ENCODE measurements at regions not wholly inside any gene's neighbourhood (a gene's known extent, or its start where the extent isn't known, plus 50 kb on each side); places are given as distances from the start of the nearest gene placed in this dataset.

DNA sequence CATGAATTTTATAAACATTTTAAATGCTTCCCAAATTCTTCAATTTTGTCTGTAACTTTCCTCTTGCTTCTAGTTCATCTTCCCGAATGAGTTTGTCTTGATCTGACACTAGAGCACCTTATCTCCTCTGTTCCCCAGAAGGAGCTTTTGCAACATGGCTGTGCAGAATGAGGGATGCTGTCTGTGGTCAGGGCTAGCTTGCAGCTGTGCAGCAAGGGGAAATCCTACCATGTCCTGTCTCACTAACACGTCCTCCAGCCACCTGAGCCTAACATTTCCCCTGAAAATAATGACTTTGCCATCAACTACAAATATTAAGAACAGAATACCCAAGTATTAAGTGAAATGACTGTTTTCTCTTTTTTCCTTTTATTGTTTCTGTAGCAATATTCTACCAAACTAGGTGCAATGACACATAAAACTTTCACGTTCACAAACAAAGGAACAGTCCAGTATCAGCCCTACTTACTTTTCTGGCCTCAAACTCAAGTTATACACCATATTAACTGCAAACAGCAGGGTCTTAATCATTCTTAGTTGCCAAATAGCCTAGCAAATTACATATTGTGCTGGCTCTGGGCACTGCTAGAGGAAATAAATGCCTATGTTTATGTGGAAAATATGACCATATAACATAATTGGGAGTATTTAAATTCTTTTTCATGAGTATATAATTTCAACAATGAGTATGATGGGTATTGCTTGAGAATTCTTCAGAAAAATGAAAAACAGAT, 423.3 kb downstream of the CMPK2 start:
- Histone ChIP-seq H3K27ac (ENCODE audit: low read depth, low read length) (no peak overlapping the region), H3K9ac (ENCODE audit: low read depth in 1 of 2, low read length in 2 of 2) (no peak overlapping the region), H3K36me3 (ENCODE audit: control insufficient read depth in 1 of 2, insufficient read depth in 2 of 2, low read length in 2 of 2) (no peaks in the 10 kb centered on the region), H3K4me1 (ENCODE audit: control insufficient read depth in 1 of 2, insufficient read depth in 2 of 2, low read length in 2 of 2) (peaks cover 0 to 9% of the 10 kb centered on the region in 2 donors), H3K27me3 (ENCODE audit: control insufficient read depth in 1 of 2, insufficient read depth in 2 of 2, low read length in 2 of 2) (no peaks in the 10 kb centered on the region), H3K4me3 (ENCODE audit: low read depth in 1 of 2, low read length in 2 of 2) (no peak overlapping the region), H3K9me3 (ENCODE audit: control insufficient read depth in 1 of 2, low read length in 2 of 2) (no peaks in the 10 kb centered on the region)

DNA sequence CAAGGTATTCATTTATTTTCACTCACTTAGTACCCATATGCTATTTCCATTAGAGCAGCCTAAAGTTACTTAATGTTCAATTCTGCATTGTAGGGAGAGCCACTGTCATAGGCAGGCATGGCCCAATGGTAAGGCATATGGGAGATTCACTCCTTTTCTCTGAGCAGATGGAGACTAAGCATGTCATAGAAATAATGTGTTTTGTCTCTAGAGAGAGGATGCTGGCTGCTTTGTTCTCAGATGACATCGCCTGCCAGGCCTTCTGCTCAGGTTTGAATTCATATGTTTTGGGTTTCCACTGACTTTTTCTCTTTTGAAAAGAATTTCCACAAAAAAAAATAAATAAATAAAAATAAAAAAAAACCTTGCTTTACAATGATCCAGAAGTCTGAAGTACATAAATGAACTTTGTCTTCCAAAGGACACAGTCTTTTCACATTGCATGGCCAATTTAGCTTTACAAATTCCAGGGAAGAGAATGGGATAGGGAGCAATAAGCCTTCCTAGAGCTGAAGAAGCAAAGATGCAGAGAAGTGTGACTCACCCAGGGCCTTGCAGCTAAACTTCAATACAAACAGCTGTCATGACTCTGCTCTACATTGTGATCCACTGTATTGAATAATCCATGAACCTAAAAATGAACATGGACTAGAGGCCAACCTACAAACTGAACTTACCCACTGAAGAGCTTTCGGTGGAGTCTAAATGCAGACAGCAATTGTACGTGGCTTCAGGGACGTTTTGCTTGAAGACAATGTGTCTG, 422.5 kb downstream of the CMPK2 start:
- peaks cover 0 to 9% of the 10 kb centered on the region in 2 donors for H3K4me1 ChIP-seq (ENCODE audit: control insufficient read depth in 1 of 2, insufficient read depth in 2 of 2, low read length in 2 of 2)
- H3K9me3 ChIP-seq (ENCODE audit: control insufficient read depth in 1 of 2, low read length in 2 of 2) = no peaks in the 10 kb centered on the region
- H3K27me3 ChIP-seq (ENCODE audit: control insufficient read depth in 1 of 2, insufficient read depth in 2 of 2, low read length in 2 of 2) = no peaks in the 10 kb centered on the region
- H3K4me3 ChIP-seq (ENCODE audit: low read depth in 1 of 2, low read length in 2 of 2) = no peak overlapping the region
- H3K36me3 ChIP-seq (ENCODE audit: control insufficient read depth in 1 of 2, insufficient read depth in 2 of 2, low read length in 2 of 2) = no peaks in the 10 kb centered on the region
- H3K9ac ChIP-seq (ENCODE audit: low read depth in 1 of 2, low read length in 2 of 2) = no peak overlapping the region
- H3K27ac ChIP-seq (ENCODE audit: low read depth, low read length) = no peak overlapping the region

DNA sequence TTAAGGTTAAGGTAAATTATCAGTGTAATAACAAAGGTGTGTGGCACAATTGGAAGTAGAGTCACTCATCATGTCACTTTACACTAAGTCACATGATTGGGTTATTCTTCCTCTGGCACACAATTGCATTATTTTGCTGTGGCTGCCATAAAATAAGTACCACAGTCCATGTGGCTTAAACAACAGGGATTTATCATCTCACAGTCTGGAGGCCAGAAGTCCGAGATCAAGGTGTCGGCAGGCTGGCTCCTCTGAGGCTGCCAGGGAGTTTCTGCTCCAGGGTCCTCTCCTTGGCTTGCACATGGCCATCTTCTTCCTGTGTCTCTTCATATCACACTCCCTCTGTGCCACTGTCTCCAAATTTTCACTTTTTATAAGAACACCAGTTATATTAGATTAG, 421.2 kb downstream of the CMPK2 start:
- no peaks in the 10 kb centered on the region for H3K27me3 ChIP-seq (ENCODE audit: control insufficient read depth in 1 of 2, insufficient read depth in 2 of 2, low read length in 2 of 2)
- H3K9ac ChIP-seq (ENCODE audit: low read depth in 1 of 2, low read length in 2 of 2) = no peak overlapping the region
- H3K27ac ChIP-seq (ENCODE audit: low read depth, low read length) = no peak overlapping the region
- no peak overlapping the region for H3K4me3 ChIP-seq (ENCODE audit: low read depth in 1 of 2, low read length in 2 of 2)
- no peaks in the 10 kb centered on the region for H3K36me3 ChIP-seq (ENCODE audit: control insufficient read depth in 1 of 2, insufficient read depth in 2 of 2, low read length in 2 of 2)
- peaks cover 0 to 9% of the 10 kb centered on the region in 2 donors for H3K4me1 ChIP-seq (ENCODE audit: control insufficient read depth in 1 of 2, insufficient read depth in 2 of 2, low read length in 2 of 2)
- H3K9me3 ChIP-seq (ENCODE audit: control insufficient read depth in 1 of 2, low read length in 2 of 2) = no peaks in the 10 kb centered on the region

DNA sequence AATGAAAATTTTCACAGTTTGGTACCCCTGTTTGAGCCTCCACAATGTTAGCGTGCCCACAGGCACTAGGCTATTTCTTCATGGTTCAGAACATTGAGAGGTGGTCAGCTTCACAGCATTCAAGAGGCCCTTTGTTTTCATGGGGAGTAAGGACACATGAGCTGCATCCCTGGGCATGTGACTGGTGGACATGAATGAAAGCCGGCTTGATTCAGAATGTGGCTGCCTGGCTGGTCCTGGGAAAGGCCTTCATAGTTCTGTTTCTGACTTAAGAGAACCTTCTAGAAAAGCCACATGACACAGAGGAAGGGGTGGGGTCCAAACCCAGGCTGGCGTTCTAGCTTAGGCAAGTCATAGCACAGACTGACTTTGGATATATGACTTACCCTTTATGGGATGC, 420.6 kb downstream of the CMPK2 start:
- no peaks in the 10 kb centered on the region for H3K9me3 ChIP-seq (ENCODE audit: control insufficient read depth in 1 of 2, low read length in 2 of 2)
- no peak overlapping the region for H3K4me3 ChIP-seq (ENCODE audit: low read depth in 1 of 2, low read length in 2 of 2)
- H3K9ac ChIP-seq (ENCODE audit: low read depth in 1 of 2, low read length in 2 of 2) = no peak overlapping the region
- H3K27me3 ChIP-seq (ENCODE audit: control insufficient read depth in 1 of 2, insufficient read depth in 2 of 2, low read length in 2 of 2) = no peaks in the 10 kb centered on the region
- peaks cover 0 to 9% of the 10 kb centered on the region in 2 donors for H3K4me1 ChIP-seq (ENCODE audit: control insufficient read depth in 1 of 2, insufficient read depth in 2 of 2, low read length in 2 of 2)
- no peaks in the 10 kb centered on the region for H3K36me3 ChIP-seq (ENCODE audit: control insufficient read depth in 1 of 2, insufficient read depth in 2 of 2, low read length in 2 of 2)
- no peak overlapping the region for H3K27ac ChIP-seq (ENCODE audit: low read depth, low read length)

DNA sequence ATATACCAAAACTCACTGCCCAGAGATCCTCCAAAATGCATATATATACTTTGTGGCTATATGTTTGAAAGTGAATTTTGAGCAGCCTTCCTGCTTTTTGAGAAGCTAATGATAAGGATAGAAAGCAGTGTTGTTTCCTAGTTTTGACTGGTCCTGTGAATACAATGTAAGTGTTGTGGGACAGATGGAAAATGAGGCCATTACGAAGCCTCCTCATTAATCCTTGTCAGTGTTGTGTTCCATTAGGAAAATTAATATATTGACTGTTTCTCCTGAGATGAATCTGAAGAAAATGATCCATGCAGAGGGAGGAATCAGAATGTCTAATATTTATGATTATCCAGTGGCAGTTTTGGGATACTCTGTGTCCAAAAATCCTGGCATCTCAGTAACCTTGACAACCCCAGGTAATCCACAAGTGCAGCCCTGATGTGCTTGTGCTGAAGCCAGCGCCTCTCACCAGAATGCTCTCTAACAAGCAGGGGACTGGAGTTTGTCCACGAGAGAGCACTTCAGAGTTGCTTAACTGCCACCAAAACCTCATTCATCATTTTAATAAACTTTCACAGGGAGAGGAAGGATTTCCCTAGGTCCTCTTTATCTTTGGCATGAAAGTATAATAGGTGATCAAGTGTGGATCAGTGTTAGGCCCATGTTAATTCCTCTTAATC, 418.6 kb downstream of the CMPK2 start:
- Histone ChIP-seq H3K27ac (ENCODE audit: low read depth, low read length) (no peak overlapping the region), H3K9me3 (ENCODE audit: control insufficient read depth in 1 of 2, low read length in 2 of 2) (no peaks in the 10 kb centered on the region), H3K4me3 (ENCODE audit: low read depth in 1 of 2, low read length in 2 of 2) (no peak overlapping the region), H3K36me3 (ENCODE audit: control insufficient read depth in 1 of 2, insufficient read depth in 2 of 2, low read length in 2 of 2) (no peaks in the 10 kb centered on the region), H3K9ac (ENCODE audit: low read depth in 1 of 2, low read length in 2 of 2) (no peak overlapping the region), H3K27me3 (ENCODE audit: control insufficient read depth in 1 of 2, insufficient read depth in 2 of 2, low read length in 2 of 2) (no peaks in the 10 kb centered on the region), H3K4me1 (ENCODE audit: control insufficient read depth in 1 of 2, insufficient read depth in 2 of 2, low read length in 2 of 2) (peaks cover 0 to 9% of the 10 kb centered on the region in 2 donors)

DNA sequence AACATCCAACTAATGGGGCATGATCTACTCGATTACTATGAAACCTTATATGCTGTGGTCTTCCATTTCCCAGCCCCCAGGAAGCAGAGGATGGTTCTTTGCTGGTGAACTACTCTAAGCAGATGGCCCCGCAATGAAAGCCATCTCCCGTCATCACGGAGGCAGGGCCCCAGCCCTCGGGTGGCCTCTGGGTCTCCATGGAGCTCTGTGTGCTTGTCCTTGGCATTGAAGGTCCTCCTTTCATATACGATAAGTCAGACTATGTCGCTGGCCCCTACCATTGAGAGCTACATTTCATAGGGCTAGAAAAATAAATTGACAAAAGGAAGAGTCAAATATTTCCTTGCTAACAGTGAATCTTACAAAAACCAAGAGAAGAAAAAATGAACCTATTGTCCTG, 416.8 kb downstream of the CMPK2 start:
- H3K4me3 ChIP-seq (ENCODE audit: low read depth in 1 of 2, low read length in 2 of 2) = no peak overlapping the region
- H3K4me1 ChIP-seq (ENCODE audit: control insufficient read depth in 1 of 2, insufficient read depth in 2 of 2, low read length in 2 of 2) = peaks cover 0 to 9% of the 10 kb centered on the region in 2 donors
- H3K9ac ChIP-seq (ENCODE audit: low read depth in 1 of 2, low read length in 2 of 2) = no peak overlapping the region
- no peaks in the 10 kb centered on the region for H3K9me3 ChIP-seq (ENCODE audit: control insufficient read depth in 1 of 2, low read length in 2 of 2)
- H3K27me3 ChIP-seq (ENCODE audit: control insufficient read depth in 1 of 2, insufficient read depth in 2 of 2, low read length in 2 of 2) = no peaks in the 10 kb centered on the region
- no peak overlapping the region for H3K27ac ChIP-seq (ENCODE audit: low read depth, low read length)
- H3K36me3 ChIP-seq (ENCODE audit: control insufficient read depth in 1 of 2, insufficient read depth in 2 of 2, low read length in 2 of 2) = no peaks in the 10 kb centered on the region

DNA sequence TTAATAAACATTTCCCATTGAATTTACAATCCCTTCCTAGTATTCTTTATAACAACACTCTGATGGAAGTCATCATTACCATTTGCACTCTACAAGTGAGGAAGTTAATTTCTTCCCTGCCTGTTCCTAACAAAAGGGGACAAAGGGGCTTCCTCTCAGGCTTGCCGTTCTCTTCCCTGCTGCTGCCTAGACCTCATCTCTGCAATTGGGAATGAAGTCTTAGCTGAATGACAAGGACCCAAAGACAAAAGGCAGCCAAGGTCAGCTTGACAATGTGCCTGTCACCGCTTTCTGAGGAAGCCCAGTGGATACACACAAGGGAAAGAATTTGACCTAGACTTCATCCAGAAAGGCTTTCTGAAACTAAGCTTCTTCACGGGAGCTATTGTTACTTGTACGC, 416.4 kb downstream of the CMPK2 start:
- Histone ChIP-seq H3K9me3 (ENCODE audit: control insufficient read depth in 1 of 2, low read length in 2 of 2) (no peaks in the 10 kb centered on the region), H3K4me3 (ENCODE audit: low read depth in 1 of 2, low read length in 2 of 2) (no peak overlapping the region), H3K4me1 (ENCODE audit: control insufficient read depth in 1 of 2, insufficient read depth in 2 of 2, low read length in 2 of 2) (peaks cover 0 to 9% of the 10 kb centered on the region in 2 donors), H3K9ac (ENCODE audit: low read depth in 1 of 2, low read length in 2 of 2) (no peak overlapping the region), H3K27me3 (ENCODE audit: control insufficient read depth in 1 of 2, insufficient read depth in 2 of 2, low read length in 2 of 2) (no peaks in the 10 kb centered on the region), H3K36me3 (ENCODE audit: control insufficient read depth in 1 of 2, insufficient read depth in 2 of 2, low read length in 2 of 2) (no peaks in the 10 kb centered on the region), H3K27ac (ENCODE audit: low read depth, low read length) (no peak overlapping the region)

DNA sequence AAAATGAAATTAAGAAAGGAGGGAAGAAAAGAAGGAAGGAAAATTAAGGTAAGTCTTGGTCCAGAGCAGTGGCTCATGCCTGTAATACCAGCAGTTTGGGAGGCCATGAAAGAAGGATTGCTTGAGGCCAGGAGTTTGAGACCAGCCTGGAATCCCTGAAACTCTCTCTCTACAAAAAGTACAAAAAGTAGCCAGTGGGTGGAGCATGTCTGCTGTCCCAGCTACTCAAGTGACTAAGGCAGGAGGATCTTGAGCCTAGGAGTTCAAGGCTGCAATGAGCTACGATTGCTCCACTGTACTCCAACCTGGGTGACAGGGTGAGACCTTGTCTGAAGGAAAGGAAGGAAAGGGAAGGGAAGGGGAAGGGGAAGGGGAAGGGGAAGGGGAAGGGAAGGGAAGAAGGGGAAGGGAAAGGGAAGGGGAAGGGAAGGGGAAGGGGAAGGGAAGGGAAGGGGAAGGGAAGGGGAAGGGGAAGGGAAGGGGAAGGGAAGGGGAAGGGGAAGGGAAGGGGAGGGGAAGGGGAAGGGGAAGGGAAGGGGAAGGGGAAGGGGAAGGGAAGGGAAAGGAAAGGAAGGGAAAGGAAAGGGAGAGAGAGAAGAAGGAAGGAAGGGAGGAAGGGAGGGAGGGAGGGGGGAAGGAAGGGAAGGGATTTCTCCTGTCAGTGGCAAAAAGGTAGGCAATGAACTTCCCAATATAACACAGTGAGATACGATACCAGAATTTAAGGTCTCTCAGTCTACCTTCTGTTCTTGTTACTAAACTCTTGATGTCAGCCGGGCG, 412.8 kb downstream of the CMPK2 start:
- H3K36me3 ChIP-seq (ENCODE audit: control insufficient read depth in 1 of 2, insufficient read depth in 2 of 2, low read length in 2 of 2) = no peaks in the 10 kb centered on the region
- H3K27ac ChIP-seq (ENCODE audit: low read depth, low read length) = no peak overlapping the region
- no peaks in the 10 kb centered on the region for H3K9me3 ChIP-seq (ENCODE audit: control insufficient read depth in 1 of 2, low read length in 2 of 2)
- no peak overlapping the region for H3K4me3 ChIP-seq (ENCODE audit: low read depth in 1 of 2, low read length in 2 of 2)
- no peak overlapping the region for H3K9ac ChIP-seq (ENCODE audit: low read depth in 1 of 2, low read length in 2 of 2)
- H3K27me3 ChIP-seq (ENCODE audit: control insufficient read depth in 1 of 2, insufficient read depth in 2 of 2, low read length in 2 of 2) = no peaks in the 10 kb centered on the region
- H3K4me1 ChIP-seq (ENCODE audit: control insufficient read depth in 1 of 2, insufficient read depth in 2 of 2, low read length in 2 of 2) = no peaks in the 10 kb centered on the region

DNA sequence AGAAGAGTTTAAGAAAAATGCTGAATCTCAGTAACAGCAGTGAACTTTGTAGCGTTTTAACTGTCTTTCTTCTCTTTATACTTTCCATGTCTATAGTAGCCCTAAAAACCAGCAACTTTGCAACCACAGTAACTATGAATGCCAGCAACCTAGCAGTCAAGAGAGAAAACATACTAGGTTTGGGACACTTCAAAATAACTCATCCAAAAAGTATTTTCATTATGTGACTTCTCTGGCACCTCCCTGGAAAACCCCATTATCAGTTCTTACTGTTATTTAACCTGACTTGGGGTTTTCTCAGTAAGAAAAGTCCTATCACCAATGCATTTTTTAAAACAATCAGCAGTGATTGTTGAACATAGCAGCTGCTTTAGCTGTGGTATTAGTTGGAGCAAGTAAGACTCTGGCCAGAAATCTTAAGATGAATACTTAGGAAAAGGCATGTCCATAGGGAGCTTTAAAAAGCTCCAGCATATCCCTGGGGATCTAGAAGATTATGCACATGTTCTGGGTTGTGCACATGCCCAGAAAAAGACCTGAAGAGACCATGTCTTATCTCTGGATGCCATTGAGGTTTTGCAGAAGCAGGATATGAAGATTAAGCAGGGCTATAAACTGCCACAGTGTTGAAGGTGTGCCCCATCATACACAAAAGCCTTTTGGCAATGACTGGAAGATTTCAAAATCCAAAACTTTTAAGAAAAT, 411.3 kb downstream of the CMPK2 start:
- Histone ChIP-seq H3K4me3 (ENCODE audit: low read depth in 1 of 2, low read length in 2 of 2) (no peak overlapping the region), H3K9me3 (ENCODE audit: control insufficient read depth in 1 of 2, low read length in 2 of 2) (no peaks in the 10 kb centered on the region), H3K9ac (ENCODE audit: low read depth in 1 of 2, low read length in 2 of 2) (no peak overlapping the region), H3K27ac (ENCODE audit: low read depth, low read length) (no peak overlapping the region), H3K36me3 (ENCODE audit: control insufficient read depth in 1 of 2, insufficient read depth in 2 of 2, low read length in 2 of 2) (no peaks in the 10 kb centered on the region), H3K4me1 (ENCODE audit: control insufficient read depth in 1 of 2, insufficient read depth in 2 of 2, low read length in 2 of 2) (no peaks in the 10 kb centered on the region), H3K27me3 (ENCODE audit: control insufficient read depth in 1 of 2, insufficient read depth in 2 of 2, low read length in 2 of 2) (no peaks in the 10 kb centered on the region)

Data from duodenal mucosa (tissue), 2 donors.